ENCODE measurements at regions not wholly inside any gene's neighbourhood (a gene's known extent, or its start where the extent isn't known, plus 50 kb on each side); places are given as distances from the start of the nearest gene placed in this dataset.

- DNase-seq, result no peak
- Histone ChIP-seq H3K36me3 (replicated peaks) (no peaks in the 10 kb centered on the region), H3K4me3 (ENCODE audit: low read depth, low read length) (no peak overlapping the region), H3K27me3 (replicated peaks) (no peaks in the 10 kb centered on the region), H3K27ac (no peak overlapping the region)
- in situ Hi-C loops (cut with HindIII; ENCODE audit: low pct_ligation_motif_present, low sequenced_read_pairs), result no loop called here
- TF ChIP-seq CTCF (IDR thresholded peaks at IDR 0.05; ENCODE audit: low read depth, low read length, missing control alignments), result no peak
Measured at GRCh38 chr20:39944861-39945260, 744.2 kb downstream of the MAFB start.

DNA sequence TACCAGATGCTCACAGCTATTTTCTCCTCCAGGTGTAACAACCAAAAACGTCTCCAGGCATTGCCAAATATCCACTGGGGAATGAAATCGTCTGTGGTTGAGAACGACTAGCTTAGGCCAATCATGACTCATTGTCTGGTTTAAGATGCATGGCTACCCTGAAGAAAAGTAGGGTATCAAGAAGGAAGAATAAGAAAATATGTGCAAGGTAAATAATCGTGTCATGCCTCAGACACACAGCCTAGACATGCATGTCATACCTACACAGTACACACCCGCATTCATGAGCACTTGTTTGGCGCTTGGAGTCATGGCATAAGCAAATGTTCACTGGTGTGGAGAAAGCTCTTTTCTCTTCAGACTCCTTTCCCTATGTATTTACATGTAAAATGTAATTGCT, 745.7 kb downstream of the MAFB start:
- no peak for DNase-seq
- Histone ChIP-seq H3K27me3 (replicated peaks) (no peaks in the 10 kb centered on the region), H3K4me3 (ENCODE audit: low read depth, low read length) (no peak overlapping the region), H3K36me3 (replicated peaks) (no peaks in the 10 kb centered on the region), H3K27ac (no peak overlapping the region)
- in situ Hi-C loops (cut with HindIII; ENCODE audit: low pct_ligation_motif_present, low sequenced_read_pairs), result no loop called here
- TF ChIP-seq CTCF (IDR thresholded peaks at IDR 0.05; ENCODE audit: low read depth, low read length, missing control alignments), result no peak

DNA sequence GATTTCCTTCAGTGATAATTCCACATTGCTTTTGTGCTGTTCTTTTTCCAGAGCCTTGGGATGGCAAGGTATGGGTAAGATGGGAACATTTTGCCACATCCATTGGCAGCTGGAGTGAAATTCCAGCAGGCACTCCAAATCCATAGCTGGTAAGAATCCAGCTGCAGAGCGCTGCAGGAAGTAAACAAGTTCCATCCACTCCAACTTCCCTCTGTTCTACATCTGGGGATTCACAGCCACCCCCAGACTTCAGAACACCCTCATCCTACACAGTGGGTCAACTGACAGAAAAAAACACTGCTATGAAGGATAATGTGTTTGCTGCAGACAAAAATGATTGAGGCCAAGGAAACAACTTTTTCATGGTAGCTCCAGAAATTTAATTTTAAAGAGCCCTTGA, 747.8 kb downstream of the MAFB start:
- in situ Hi-C loops (cut with HindIII; ENCODE audit: low pct_ligation_motif_present, low sequenced_read_pairs), result no loop called here
- Histone ChIP-seq H3K27ac (no peak overlapping the region), H3K27me3 (replicated peaks) (no peaks in the 10 kb centered on the region), H3K36me3 (replicated peaks) (no peaks in the 10 kb centered on the region), H3K4me3 (ENCODE audit: low read depth, low read length) (no peak overlapping the region)
- no peak for TF ChIP-seq CTCF (IDR thresholded peaks at IDR 0.05; ENCODE audit: low read depth, low read length, missing control alignments)
- DNase-seq, result no peak

DNA sequence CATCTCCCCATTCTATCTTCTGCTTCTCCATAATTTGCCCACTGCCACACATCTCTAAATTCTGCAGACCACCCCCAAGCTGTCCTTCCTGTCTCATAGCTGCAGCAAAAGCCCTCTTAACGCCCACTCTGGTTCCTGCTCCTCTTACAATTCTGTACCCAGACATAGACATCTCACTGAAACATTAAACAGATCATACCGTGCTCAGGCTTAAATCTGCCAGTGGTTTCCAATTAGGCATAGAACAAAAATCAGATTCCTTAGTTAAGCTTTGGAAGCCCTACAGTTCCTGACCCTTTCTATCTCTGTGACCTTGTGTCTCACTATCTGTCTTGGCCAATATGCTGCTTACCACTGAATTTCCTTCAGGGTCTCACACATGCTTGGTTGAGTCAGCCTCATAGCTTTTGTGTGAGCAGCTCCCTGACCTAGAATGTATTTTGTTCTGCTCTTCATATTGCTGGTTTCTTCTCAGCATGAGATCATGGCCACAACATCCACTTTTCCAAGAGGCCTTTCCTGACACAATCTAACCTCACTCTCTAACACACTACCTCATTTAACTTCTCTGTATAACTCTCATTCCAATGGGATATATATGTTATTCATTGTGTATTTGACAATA, 749.7 kb downstream of the MAFB start:
- no peaks in the 10 kb centered on the region for H3K27me3 ChIP-seq (replicated peaks)
- H3K27ac ChIP-seq, result no peak overlapping the region
- no peaks in the 10 kb centered on the region for H3K36me3 ChIP-seq (replicated peaks)
- in situ Hi-C loops (cut with HindIII; ENCODE audit: low pct_ligation_motif_present, low sequenced_read_pairs), result no loop called here
- H3K4me3 ChIP-seq (ENCODE audit: low read depth, low read length), result no peak overlapping the region
- peak; percentile 33 for DNase-seq
- no peak for TF ChIP-seq CTCF (IDR thresholded peaks at IDR 0.05; ENCODE audit: low read depth, low read length, missing control alignments)

GRCh38 chr20:39936401-39936800, 752.6 kb downstream of the MAFB start:
- H3K36me3 ChIP-seq (replicated peaks), result no peaks in the 10 kb centered on the region
- H3K27me3 ChIP-seq (replicated peaks), result no peaks in the 10 kb centered on the region
- no peak for TF ChIP-seq CTCF (IDR thresholded peaks at IDR 0.05; ENCODE audit: low read depth, low read length, missing control alignments)
- H3K27ac ChIP-seq, result no peak overlapping the region
- H3K4me3 ChIP-seq (ENCODE audit: low read depth, low read length), result no peak overlapping the region
- DNase-seq, result no peak
- in situ Hi-C loops (cut with HindIII; ENCODE audit: low pct_ligation_motif_present, low sequenced_read_pairs), result no loop called here

- TF ChIP-seq CTCF (IDR thresholded peaks at IDR 0.05; ENCODE audit: low read depth, low read length, missing control alignments), result no peak
- no peak overlapping the region for H3K27ac ChIP-seq
- H3K36me3 ChIP-seq (replicated peaks), result no peaks in the 10 kb centered on the region
- in situ Hi-C loops (cut with HindIII; ENCODE audit: low pct_ligation_motif_present, low sequenced_read_pairs), result no loop called here
- no peaks in the 10 kb centered on the region for H3K27me3 ChIP-seq (replicated peaks)
- H3K4me3 ChIP-seq (ENCODE audit: low read depth, low read length), result no peak overlapping the region
- DNase-seq, result no peak
Measured at GRCh38 chr20:39935901-39936300, 753.1 kb downstream of the MAFB start.
